Hepatocyte (in vitro differentiated cells): ENCODE measurements at regions not wholly inside any gene's neighbourhood (a gene's known extent, or its start where the extent isn't known, plus 50 kb on each side); places are given as distances from the start of the nearest gene placed in this dataset.
"Not testable (repeated sequence)": the region's sequence is repeated elsewhere in the genome, so short reads cannot be mapped to it uniquely, and the experiment has no call there.

Source experiments
- CTCF ChIP-seq: fragments of 200-600 bp; sonication (generic); IDR thresholded peaks from 2 replicates; pipeline ENCODE4 v1.5.1; 2016; ENCODE audit warnings: antibody characterized with exemption, mild to moderate bottlenecking; ENCODE audit not compliant: poor library complexity
- EZH2 ChIP-seq: fragments of 200-600 bp; sonication (generic); IDR thresholded peaks from 2 replicates; pipeline ENCODE4 v1.6.1; 2016; ENCODE audit warnings: antibody characterized with exemption, mild to moderate bottlenecking, borderline replicate concordance
- EZH2phosphoT487 ChIP-seq: fragments of 200-600 bp; sonication (generic); IDR thresholded peaks from one replicate; pipeline ENCODE4 v1.6.1; 2018; ENCODE audit warnings: antibody characterized with exemption, mild to moderate bottlenecking, low read depth, moderate library complexity; ENCODE audit not compliant: unreplicated experiment, severe bottlenecking

- TF ChIP-seq CTCF, EZH2, EZH2phosphoT487: not testable (repeated sequence)
Measured at GRCh38 chr15:39261397-39262183, 319.3 kb upstream of the THBS1 start.
